Activated CD4-positive, alpha-beta T cell treated with anti-CD3 and anti-CD28 coated beads, Interleukin-2, Interleukin-6, amounts not matched to agents 100 ng/mL and 50 ng/mL, durations not matched to agents 16 hours and 8 hours (primary cell): ENCODE measurements at regions not wholly inside any gene's neighbourhood (a gene's known extent, or its start where the extent isn't known, plus 50 kb on each side); places are given as distances from the start of the nearest gene placed in this dataset.

ENCODE experiments used
- DNase-seq: peaks from one replicate; pipeline ENCODE4 v3.0.0-alpha.2; 2020

GRCh38 chr16:65782611-65783600 is 583.6 kb upstream of the CDH5 start:
- no peak for DNase-seq

- DNase-seq: no peak
Measured at GRCh38 chr16:65781855-65782254, 584.6 kb upstream of the CDH5 start.

GRCh38 chr16:65781363-65781762 is 585.1 kb upstream of the CDH5 start:
- no peak for DNase-seq

GRCh38 chr16:65779201-65779600 is 587.3 kb upstream of the CDH5 start:
- DNase-seq: no peak

GRCh38 chr16:65776639-65777183 is 589.8 kb upstream of the CDH5 start:
- no peak for DNase-seq

- DNase-seq: no peak
Measured at GRCh38 chr16:65775829-65776228, 590.7 kb upstream of the CDH5 start.

- DNase-seq: no peak
Measured at GRCh38 chr16:65774350-65774749, 592.1 kb upstream of the CDH5 start.

- no peak for DNase-seq
Measured at GRCh38 chr16:65773301-65773874, 593.1 kb upstream of the CDH5 start.

- DNase-seq: no peak
Measured at GRCh38 chr16:65772134-65772732, 594.3 kb upstream of the CDH5 start.

GRCh38 chr16:65771707-65772106 is 594.8 kb upstream of the CDH5 start:
- DNase-seq: no peak

GRCh38 chr16:65770752-65771151 is 595.7 kb upstream of the CDH5 start:
- no peak for DNase-seq

- no peak for DNase-seq
Measured at GRCh38 chr16:65769776-65770438, 596.6 kb upstream of the CDH5 start.

GRCh38 chr16:65769055-65769465 is 597.4 kb upstream of the CDH5 start:
- no peak for DNase-seq

- no peak for DNase-seq
Measured at GRCh38 chr16:65767125-65767524, 599.4 kb upstream of the CDH5 start.

- DNase-seq: no peak
Measured at GRCh38 chr16:65763640-65764305, 602.7 kb upstream of the CDH5 start.

GRCh38 chr16:65760874-65761273 is 605.6 kb upstream of the CDH5 start:
- DNase-seq: no peak

- no peak for DNase-seq
Measured at GRCh38 chr16:65758620-65759019, 607.9 kb upstream of the CDH5 start.

- DNase-seq: no peak
Measured at GRCh38 chr16:65757064-65757463, 609.4 kb upstream of the CDH5 start.

GRCh38 chr16:65756163-65756562 is 610.3 kb upstream of the CDH5 start:
- DNase-seq: no peak

- no peak for DNase-seq
Measured at GRCh38 chr16:65754820-65755691, 611.4 kb upstream of the CDH5 start.

GRCh38 chr16:65752522-65752844 is 614.0 kb upstream of the CDH5 start:
- DNase-seq: no peak
